OCI-LY7 (cell line): ENCODE measurements at regions not wholly inside any gene's neighbourhood (a gene's known extent, or its start where the extent isn't known, plus 50 kb on each side); places are given as distances from the start of the nearest gene placed in this dataset.

ENCODE experiments used
- BruUV-seq: library from RNA; stranded (reverse); fragments of 400-500 nt; replicated peaks from 2 replicates; lab custom pipeline; 2021; lab: Mats Ljungman, UMichigan
- CTCF ChIA-PET: fragments of 300-600 bp; sonication (Branson Sonifier 250); formaldehyde crosslinking; loops from one replicate; lab custom pipeline; 2022; ENCODE audit warnings: antibody characterized with exemption; ENCODE audit not compliant: unreplicated experiment; lab: Charles Lee
- POLR2A ChIA-PET: fragments of 300-600 bp; sonication (Branson Sonifier 250); formaldehyde crosslinking; loops from one replicate; lab custom pipeline; 2022; ENCODE audit warnings: antibody characterized with exemption; lab: Charles Lee
- DNase-seq: peaks from one replicate; pipeline ENCODE4 v3.0.0-alpha.2; 2015; ENCODE audit warnings: low spot score
- H2AFZ ChIP-seq: fragments of 200-600 bp; sonication (generic), shearing (Covaris generic); 2 replicates; pipeline ENCODE4 v1.6.1; 2014; ENCODE audit warnings: mild to moderate bottlenecking, antibody characterized with exemption, low read length, moderate library complexity
- H3K27ac ChIP-seq: fragments of 200-600 bp; sonication (generic); 2 replicates; pipeline ENCODE4 v1.5.1; 2014; ENCODE audit warnings: mixed run types, low read depth, mild to moderate bottlenecking, moderate library complexity, low read length, inconsistent platforms; ENCODE audit not compliant: poor library complexity, severe bottlenecking
- H3K36me3 ChIP-seq: fragments of 200-600 bp; sonication (generic); 2 replicates; pipeline ENCODE4 v1.6.1; 2014; ENCODE audit warnings: mild to moderate bottlenecking, antibody characterized with exemption, low read length, moderate library complexity, mixed read lengths; ENCODE audit not compliant: insufficient read depth
- H3K4me1 ChIP-seq: fragments of 200-600 bp; sonication (generic); 2 replicates; pipeline ENCODE4 v1.5.1; 2014; ENCODE audit warnings: mild to moderate bottlenecking, low read length; ENCODE audit not compliant: insufficient read depth, poor library complexity, severe bottlenecking
- H3K4me2 ChIP-seq: fragments of 200-600 bp; sonication (generic); 2 replicates; pipeline ENCODE4 v1.6.1; 2014; ENCODE audit warnings: mild to moderate bottlenecking, low read length
- H3K4me3 ChIP-seq: fragments of 200-600 bp; sonication (generic); 2 replicates; pipeline ENCODE4 v1.5.1; 2014; ENCODE audit warnings: mild to moderate bottlenecking, low read depth, low read length; ENCODE audit not compliant: poor library complexity, severe bottlenecking
- H3K79me2 ChIP-seq: fragments of 200-600 bp; sonication (generic); 2 replicates; pipeline ENCODE4 v1.6.1; 2016; ENCODE audit warnings: low read depth, mild to moderate bottlenecking, low read length, moderate library complexity, mixed read lengths; ENCODE audit not compliant: insufficient read depth
- H3K9me2 ChIP-seq: fragments of 200-600 bp; sonication (generic); 2 replicates; pipeline ENCODE4 v1.6.1; 2016; ENCODE audit warnings: mild to moderate bottlenecking, low read length, mixed read lengths; ENCODE audit not compliant: insufficient read depth
- H3K9me3 ChIP-seq: fragments of 200-600 bp; sonication (generic); 2 replicates; pipeline ENCODE4 v1.6.1; 2014; ENCODE audit warnings: mild to moderate bottlenecking, mixed run types, low read length, mixed read lengths
- H4K20me1 ChIP-seq: fragments of 200-600 bp; sonication (generic); 2 replicates; pipeline ENCODE4 v1.6.1; 2014; ENCODE audit warnings: mild to moderate bottlenecking, antibody characterized with exemption, low read length, moderate library complexity, mixed read lengths; ENCODE audit not compliant: insufficient read depth
- EZH2phosphoT487 ChIP-seq: fragments of 200-600 bp; sonication (generic); IDR thresholded peaks from 2 replicates; pipeline ENCODE4 v1.6.1; 2018; ENCODE audit warnings: low read depth, borderline replicate concordance, mild to moderate bottlenecking, mixed run types, antibody characterized with exemption, low read length, moderate library complexity, mixed read lengths
- intact Hi-C: fragments of 100-400 bp; cut with micrococcal nuclease; formaldehyde crosslinking; loops from one replicate; pipeline ENCODE4 v1.10.0; 2022; ENCODE audit not compliant: unreplicated experiment
- TF ChIP-seq, protein P1 (sequence below): fragments of 200-600 bp; sonication (generic); conservative IDR thresholded peaks from 2 replicates; pipeline ENCODE4 v1.5.1; 2014; ENCODE audit warnings: mild to moderate bottlenecking, antibody characterized with exemption, low read length, moderate library complexity, mixed read lengths

DNA sequence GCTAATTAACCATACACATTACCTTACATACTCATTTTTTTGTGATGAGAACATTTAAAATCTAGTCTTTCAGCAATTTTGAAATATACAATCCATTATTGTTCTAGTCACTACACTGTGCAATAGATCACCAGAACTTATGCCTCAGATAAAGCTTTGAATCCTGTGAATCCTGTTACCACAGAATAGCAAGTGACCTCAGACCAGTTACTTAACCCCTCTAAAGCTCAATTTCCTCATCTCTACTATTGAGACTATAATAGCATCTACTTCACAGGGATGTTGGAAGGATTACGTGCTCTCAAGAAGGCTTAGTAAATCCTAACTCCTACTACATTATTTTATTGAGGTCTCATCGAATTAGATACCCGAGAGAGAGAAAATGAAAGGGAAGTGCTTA, 60.2 kb upstream of the PIP5K1B start:
- no TSS peak for BruUV-seq
- TF ChIP-seq, protein P1, sequence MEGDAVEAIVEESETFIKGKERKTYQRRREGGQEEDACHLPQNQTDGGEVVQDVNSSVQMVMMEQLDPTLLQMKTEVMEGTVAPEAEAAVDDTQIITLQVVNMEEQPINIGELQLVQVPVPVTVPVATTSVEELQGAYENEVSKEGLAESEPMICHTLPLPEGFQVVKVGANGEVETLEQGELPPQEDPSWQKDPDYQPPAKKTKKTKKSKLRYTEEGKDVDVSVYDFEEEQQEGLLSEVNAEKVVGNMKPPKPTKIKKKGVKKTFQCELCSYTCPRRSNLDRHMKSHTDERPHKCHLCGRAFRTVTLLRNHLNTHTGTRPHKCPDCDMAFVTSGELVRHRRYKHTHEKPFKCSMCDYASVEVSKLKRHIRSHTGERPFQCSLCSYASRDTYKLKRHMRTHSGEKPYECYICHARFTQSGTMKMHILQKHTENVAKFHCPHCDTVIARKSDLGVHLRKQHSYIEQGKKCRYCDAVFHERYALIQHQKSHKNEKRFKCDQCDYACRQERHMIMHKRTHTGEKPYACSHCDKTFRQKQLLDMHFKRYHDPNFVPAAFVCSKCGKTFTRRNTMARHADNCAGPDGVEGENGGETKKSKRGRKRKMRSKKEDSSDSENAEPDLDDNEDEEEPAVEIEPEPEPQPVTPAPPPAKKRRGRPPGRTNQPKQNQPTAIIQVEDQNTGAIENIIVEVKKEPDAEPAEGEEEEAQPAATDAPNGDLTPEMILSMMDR: no peak
- no peak for TF ChIP-seq EZH2phosphoT487
- no peaks in the 10 kb centered on the region for H3K9me2 ChIP-seq
- H2AFZ ChIP-seq: peak overlapping the region; percentile 81
- ChIA-PET CTCF (interaction anchor here (1.4 to 1.6 kb wide), 2 partner anchors 9 to 62 kb away, joined by 3 to 5 read pairs; no protein-coding TSS in a partner anchor), POLR2A (interaction anchor here (0.7 to 3.5 kb wide), 4 partner anchors 10 to 49 kb away, joined by 3 to 24 read pairs (median 4); no protein-coding TSS in a partner anchor)
- no peaks in the 10 kb centered on the region for H4K20me1 ChIP-seq
- DNase-seq: no peak
- intact Hi-C loops: no loop called here
- peaks cover 75% of the 10 kb centered on the region for H3K4me1 ChIP-seq
- H3K4me2 ChIP-seq: peak overlapping the region; percentile 84
- H3K79me2 ChIP-seq: no peaks in the 10 kb centered on the region
- peak overlapping the region; percentile 99 for H3K27ac ChIP-seq
- no peaks in the 10 kb centered on the region; the same call in 1 of the 2 replicates for H3K36me3 ChIP-seq
- H3K9me3 ChIP-seq: no peaks in the 10 kb centered on the region
- H3K4me3 ChIP-seq: peak overlapping the region; percentile 58

DNA sequence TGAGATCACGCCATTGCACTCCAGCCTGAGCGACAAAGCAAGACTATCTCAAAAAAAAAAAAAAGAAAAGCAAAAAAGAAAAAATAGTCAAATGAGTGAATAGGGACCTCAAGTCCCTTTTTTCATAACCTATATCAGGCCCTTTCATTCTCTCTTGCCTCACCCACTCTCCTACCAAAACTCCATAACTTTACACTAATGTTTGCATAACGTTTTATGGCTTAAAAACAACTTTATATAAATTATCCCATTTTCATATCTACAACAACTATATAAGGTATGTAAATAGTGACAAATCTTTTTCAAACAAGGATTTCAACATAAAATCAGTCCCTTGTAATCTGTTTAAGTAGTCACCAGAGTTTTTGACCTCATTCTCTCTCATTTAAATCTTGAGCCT, 56.9 kb upstream of the PIP5K1B start:
- H3K27ac ChIP-seq: no peak overlapping the region
- BruUV-seq: no TSS peak
- CTCF ChIA-PET: no interaction called here
- H4K20me1 ChIP-seq: no peaks in the 10 kb centered on the region
- POLR2A ChIA-PET: interaction anchor here (0.9 kb wide), 1 partner anchor 10 kb away, joined by 3 read pairs; no protein-coding TSS in a partner anchor
- H3K4me3 ChIP-seq: no peak overlapping the region
- H2AFZ ChIP-seq: peak overlapping the region; percentile 62; the same call in 1 of the 2 replicates
- peaks cover 43% of the 10 kb centered on the region for H3K4me1 ChIP-seq
- intact Hi-C loops: no loop called here
- H3K79me2 ChIP-seq: no peaks in the 10 kb centered on the region
- no peaks in the 10 kb centered on the region for H3K9me2 ChIP-seq
- H3K4me2 ChIP-seq: no peak overlapping the region
- no peaks in the 10 kb centered on the region; the same call in 1 of the 2 replicates for H3K36me3 ChIP-seq
- no peak for DNase-seq
- no peak for TF ChIP-seq EZH2phosphoT487
- TF ChIP-seq, protein P1: no peak
- no peaks in the 10 kb centered on the region for H3K9me3 ChIP-seq

DNA sequence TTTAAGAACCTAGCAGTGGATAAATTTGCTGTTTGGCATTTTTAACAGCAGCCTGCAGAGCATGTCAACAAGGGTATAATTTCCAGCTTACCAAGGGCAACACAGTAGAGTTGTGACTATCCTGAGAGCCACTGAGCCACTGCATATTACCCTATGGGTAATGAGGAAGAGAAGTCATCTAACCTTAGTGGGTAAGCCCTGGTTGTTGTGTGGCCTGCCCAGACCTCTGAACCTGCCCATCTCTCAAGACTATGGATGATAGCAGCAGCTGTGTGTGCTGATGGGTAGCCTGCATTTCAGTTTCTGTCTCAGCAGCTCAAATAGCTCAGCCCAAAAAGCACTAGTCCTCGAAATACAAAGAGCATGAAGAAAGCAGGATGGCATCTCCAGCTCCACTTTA, 56.1 kb upstream of the PIP5K1B start:
- intact Hi-C loops: no loop called here

More for the DNA sequence above, 56.1 kb upstream of the PIP5K1B start:
- H3K9me2 ChIP-seq: no peaks in the 10 kb centered on the region
- BruUV-seq: no TSS peak
- peaks cover 35% of the 10 kb centered on the region for H3K4me1 ChIP-seq
- H3K4me3 ChIP-seq: no peak overlapping the region
- TF ChIP-seq, protein P1: no peak
- no peak for TF ChIP-seq EZH2phosphoT487
- CTCF ChIA-PET: no interaction called here
- H3K36me3 ChIP-seq: no peaks in the 10 kb centered on the region; the same call in 1 of the 2 replicates
- POLR2A ChIA-PET: interaction anchor here (0.8 to 0.9 kb wide), 3 partner anchors 11 to 23 kb away, joined by 3 read pairs; no protein-coding TSS in a partner anchor
- H3K4me2 ChIP-seq: peak overlapping the region; percentile 10; the same call in 1 of the 2 replicates
- H4K20me1 ChIP-seq: no peaks in the 10 kb centered on the region
- no peaks in the 10 kb centered on the region for H3K79me2 ChIP-seq
- peak overlapping the region; percentile 62 for H2AFZ ChIP-seq
- no peak overlapping the region for H3K27ac ChIP-seq
- no peaks in the 10 kb centered on the region for H3K9me3 ChIP-seq
- peak; percentile 36 for DNase-seq
